Natural killer cell (primary cell): ENCODE measurements at regions not wholly inside any gene's neighbourhood (a gene's known extent, or its start where the extent isn't known, plus 50 kb on each side); places are given as distances from the start of the nearest gene placed in this dataset.

Source experiments
- ATAC-seq, 3 donors: fragments of 150-1000 bp in 2 of 3; fragments of 200-7000 bp in 1 of 3; cut with Tn5 transposase; 1 replicate in 1 of 3; 2 replicates in 2 of 3; pipeline ENCODE4 v1.10.0; 2021; ENCODE audit warnings: mild to moderate bottlenecking in 2 of 3, moderate library complexity in 2 of 3
- DNase-seq, 2 donors: peaks; one replicate each; pipeline versions ENCODE4 v3.0.0 to v3.0.0-alpha.2; 2013 to 2021; ENCODE audit warnings: mixed read lengths in 1 of 2
- H3K27ac ChIP-seq: one replicate; pipeline ENCODE4 v1.5.1; 2013; ENCODE audit warnings: mild to moderate bottlenecking, low read length
- H3K27me3 ChIP-seq: one replicate; pipeline ENCODE4 v1.6.1; 2013; ENCODE audit warnings: low read length; ENCODE audit not compliant: control insufficient read depth, insufficient read depth
- H3K36me3 ChIP-seq: one replicate; pipeline ENCODE4 v1.6.1; 2013; ENCODE audit warnings: low read length; ENCODE audit not compliant: control insufficient read depth, insufficient read depth
- H3K4me1 ChIP-seq: one replicate; pipeline ENCODE4 v1.6.1; 2013; ENCODE audit warnings: low read length; ENCODE audit not compliant: control insufficient read depth, insufficient read depth
- H3K4me3 ChIP-seq: one replicate; pipeline ENCODE4 v1.5.1; 2013; ENCODE audit warnings: low read length
- H3K9me3 ChIP-seq: one replicate; pipeline ENCODE4 v1.6.1; 2013; ENCODE audit warnings: low read length; ENCODE audit not compliant: control insufficient read depth, insufficient read depth
- H3K27ac Mint-ChIP-seq, 2 donors: one replicate each; pipeline ENCODE4 v1.8.0; 2022; ENCODE audit warnings: mild to moderate bottlenecking in 2 of 2, mixed read lengths in 2 of 2, moderate library complexity in 1 of 2
- H3K27me3 Mint-ChIP-seq, 2 donors: one replicate each; pipeline ENCODE4 v1.8.0; 2022; ENCODE audit warnings: low read depth in 2 of 2, mixed read lengths in 2 of 2
- H3K36me3 Mint-ChIP-seq: one replicate; pipeline ENCODE4 v1.8.0; 2022; ENCODE audit warnings: mixed read lengths
- H3K4me1 Mint-ChIP-seq, 2 donors: one replicate each; pipeline ENCODE4 v1.8.0; 2022; ENCODE audit warnings: mixed read lengths in 2 of 2
- H3K4me3 Mint-ChIP-seq: one replicate; pipeline ENCODE4 v1.8.0; 2022; ENCODE audit warnings: mild to moderate bottlenecking, moderate library complexity, mixed read lengths
- H3K9me3 Mint-ChIP-seq, 2 donors: one replicate each; pipeline ENCODE4 v1.8.0; 2022; ENCODE audit warnings: mixed read lengths in 2 of 2
- CTCF ChIP-seq: fragments of 200-600 bp; IDR thresholded peaks from one replicate; pipeline ENCODE4 v1.8.0; 2022; ENCODE audit warnings: antibody characterized with exemption
- WGBS: methylation state at CpG from one replicate; pipeline ENCODE4 v1.1.7; 2013; ENCODE audit warnings: missing lambda C conversion rate; ENCODE audit not compliant: insufficient coverage; 5-methylcytosine and 5-hydroxymethylcytosine counted together
- intact Hi-C: fragments of 100-400 bp; cut with micrococcal nuclease; formaldehyde crosslinking; loops from one replicate; pipeline ENCODE4 v1.14.2; 2022

- no peak for DNase-seq
- Mint-ChIP-seq H3K27ac (no peak overlapping the region), H3K36me3 (no peaks in the 10 kb centered on the region), H3K27me3 (peaks cover 0 to 3% of the 10 kb centered on the region in 2 donors), H3K4me3 (no peak overlapping the region), H3K4me1 (no peaks in the 10 kb centered on the region), H3K9me3 (no peaks in the 10 kb centered on the region)
- TF ChIP-seq CTCF = no peak
- Histone ChIP-seq H3K4me3 (no peak overlapping the region), H3K27ac (no peak overlapping the region), H3K9me3 (no peaks in the 10 kb centered on the region), H3K4me1 (no peaks in the 10 kb centered on the region), H3K27me3 (no peaks in the 10 kb centered on the region), H3K36me3 (no peaks in the 10 kb centered on the region)
- intact Hi-C loops = no loop called here
- WGBS = 92% methylated on average over 11 of the region's 12 CpGs
- ATAC-seq = no peak
These were observed 406.8 kb upstream of the SULF2 start for GRCh38 chr20:48192109-48192508.

GRCh38 chr20:48191200-48191599 lies 405.9 kb upstream of the SULF2 start:
- Histone ChIP-seq H3K27ac (no peak overlapping the region), H3K27me3 (no peaks in the 10 kb centered on the region), H3K4me1 (no peaks in the 10 kb centered on the region), H3K4me3 (no peak overlapping the region), H3K9me3 (no peaks in the 10 kb centered on the region), H3K36me3 (no peaks in the 10 kb centered on the region)
- no peak for TF ChIP-seq CTCF
- 77% methylated on average over 3 of the region's 3 CpGs for WGBS
- intact Hi-C loops = no loop called here
- H3K36me3 Mint-ChIP-seq = no peaks in the 10 kb centered on the region
- no peak overlapping the region for H3K27ac Mint-ChIP-seq
- no peaks in the 10 kb centered on the region for H3K9me3 Mint-ChIP-seq
- no peak overlapping the region for H3K4me3 Mint-ChIP-seq
- H3K27me3 Mint-ChIP-seq = peaks cover 0 to 8% of the 10 kb centered on the region in 2 donors
- no peak for DNase-seq
- H3K4me1 Mint-ChIP-seq = no peaks in the 10 kb centered on the region
- ATAC-seq = no peak

- Histone ChIP-seq H3K4me1 (no peaks in the 10 kb centered on the region), H3K4me3 (no peak overlapping the region), H3K9me3 (no peaks in the 10 kb centered on the region), H3K36me3 (no peaks in the 10 kb centered on the region), H3K27ac (no peak overlapping the region), H3K27me3 (no peaks in the 10 kb centered on the region)
- DNase-seq (no peak), ATAC-seq (no peak)
- intact Hi-C loops = no loop called here
- no peaks in the 10 kb centered on the region for H3K9me3 Mint-ChIP-seq
- H3K27ac Mint-ChIP-seq = no peak overlapping the region
- H3K36me3 Mint-ChIP-seq = no peaks in the 10 kb centered on the region
- H3K4me3 Mint-ChIP-seq = no peak overlapping the region
- peaks cover 0 to 8% of the 10 kb centered on the region in 2 donors for H3K27me3 Mint-ChIP-seq
- H3K4me1 Mint-ChIP-seq = no peaks in the 10 kb centered on the region
- WGBS = 64% methylated on average over 4 of the region's 4 CpGs
- TF ChIP-seq CTCF = no peak
These were observed 405.5 kb upstream of the SULF2 start for GRCh38 chr20:48190757-48191156.

- Mint-ChIP-seq H3K4me3 (no peak overlapping the region), H3K27me3 (peaks cover 0 to 8% of the 10 kb centered on the region in 2 donors), H3K9me3 (no peaks in the 10 kb centered on the region), H3K27ac (no peak overlapping the region), H3K4me1 (no peaks in the 10 kb centered on the region), H3K36me3 (no peaks in the 10 kb centered on the region)
- Histone ChIP-seq H3K27me3 (no peaks in the 10 kb centered on the region), H3K36me3 (no peaks in the 10 kb centered on the region), H3K4me3 (no peak overlapping the region), H3K4me1 (no peaks in the 10 kb centered on the region), H3K9me3 (no peaks in the 10 kb centered on the region), H3K27ac (no peak overlapping the region)
- DNase-seq (no peak), ATAC-seq (no peak)
- TF ChIP-seq CTCF = no peak
- 71% methylated on average over 4 of the region's 4 CpGs for WGBS
- intact Hi-C loops = no loop called here
These were observed 403.9 kb upstream of the SULF2 start for GRCh38 chr20:48189181-48189580.
